Dermis blood vessel endothelial cell (primary cell): ENCODE measurements at regions not wholly inside any gene's neighbourhood (a gene's known extent, or its start where the extent isn't known, plus 50 kb on each side); places are given as distances from the start of the nearest gene placed in this dataset.
A peak's percentile ranks its signal among the peaks of the same experiment; 100 is the strongest.

Experiments used
- DNase-seq: peaks from one replicate; pipeline ENCODE4 v3.0.0; 2010

- no peak for DNase-seq
Observed at GRCh38 chr12:85683051-85683450, 153.2 kb downstream of the RASSF9 start.

- no peak for DNase-seq
Observed at GRCh38 chr12:85688837-85689236, 147.4 kb downstream of the RASSF9 start.

GRCh38 chr12:85690146-85690545, 146.1 kb downstream of the RASSF9 start:
- DNase-seq = no peak

- DNase-seq = no peak
Observed at GRCh38 chr12:85693093-85693665, 143.0 kb downstream of the RASSF9 start.

- no peak for DNase-seq
Observed at GRCh38 chr12:85695097-85695715, 141.0 kb downstream of the RASSF9 start.

- no peak for DNase-seq
Observed at GRCh38 chr12:85697003-85697402, 139.2 kb downstream of the RASSF9 start.

GRCh38 chr12:85698937-85699336, 137.3 kb downstream of the RASSF9 start:
- no peak for DNase-seq

- no peak for DNase-seq
Observed at GRCh38 chr12:85708775-85709174, 127.4 kb downstream of the RASSF9 start.

- no peak for DNase-seq
Observed at GRCh38 chr12:85711735-85712390, 124.3 kb downstream of the RASSF9 start.

GRCh38 chr12:85713373-85713772, 122.8 kb downstream of the RASSF9 start:
- DNase-seq = no peak

GRCh38 chr12:85714425-85714824, 121.8 kb downstream of the RASSF9 start:
- no peak for DNase-seq

- peak; percentile 43 for DNase-seq
Observed at GRCh38 chr12:85720308-85721033, 115.7 kb downstream of the RASSF9 start.

- DNase-seq = no peak
Observed at GRCh38 chr12:85725991-85726390, 110.2 kb downstream of the RASSF9 start.

GRCh38 chr12:85733221-85733840, 102.9 kb downstream of the RASSF9 start:
- peak; percentile 64 for DNase-seq

GRCh38 chr12:85733984-85734383, 102.2 kb downstream of the RASSF9 start:
- peak; percentile 3 for DNase-seq

GRCh38 chr12:85740186-85740585, 96.0 kb downstream of the RASSF9 start:
- no peak for DNase-seq

GRCh38 chr12:85741046-85741445, 95.2 kb downstream of the RASSF9 start:
- no peak for DNase-seq

- DNase-seq = peak; percentile 27
Observed at GRCh38 chr12:85747941-85748495, 88.2 kb downstream of the RASSF9 start.
